HG03571 (cell line): ENCODE measurements at regions not wholly inside any gene's neighbourhood (a gene's known extent, or its start where the extent isn't known, plus 50 kb on each side); places are given as distances from the start of the nearest gene placed in this dataset.
"Not testable (repeated sequence)": the region's sequence is repeated elsewhere in the genome, so short reads cannot be mapped to it uniquely, and the experiment has no call there.

Experiments
- ATAC-seq: cut with Tn5 transposase; IDR thresholded peaks from one replicate; pipeline ENCODE4 v1.9.1; 2021; ENCODE audit not compliant: unreplicated experiment

GRCh38 chr22:22193923-22194322 is 50.7 kb upstream of the VPREB1 start:
- ATAC-seq, result no peak

- not testable (repeated sequence) for ATAC-seq
Observed at GRCh38 chr22:22193462-22193861, 51.1 kb upstream of the VPREB1 start.

GRCh38 chr22:22193006-22193405 is 51.6 kb upstream of the VPREB1 start:
- ATAC-seq, result not testable (repeated sequence)

- ATAC-seq, result not testable (repeated sequence)
Observed at GRCh38 chr22:22189796-22190195, 54.8 kb upstream of the VPREB1 start.

- not testable (repeated sequence) for ATAC-seq
Observed at GRCh38 chr22:22187863-22188262, 56.7 kb upstream of the VPREB1 start.

GRCh38 chr22:22187299-22187698 is 57.3 kb upstream of the VPREB1 start:
- ATAC-seq, result no peak

- ATAC-seq, result no peak
Observed at GRCh38 chr22:22185844-22186499, 58.6 kb upstream of the VPREB1 start.

GRCh38 chr22:22185217-22185616 is 59.4 kb upstream of the VPREB1 start:
- ATAC-seq, result no peak

- ATAC-seq, result no peak
Observed at GRCh38 chr22:22184277-22184807, 60.2 kb upstream of the VPREB1 start.

GRCh38 chr22:22182990-22183264 is 61.7 kb upstream of the VPREB1 start:
- ATAC-seq, result no peak

- no peak for ATAC-seq
Observed at GRCh38 chr22:22182218-22182989, 62.2 kb upstream of the VPREB1 start.

GRCh38 chr22:22181341-22181850 is 63.2 kb upstream of the VPREB1 start:
- no peak for ATAC-seq

- ATAC-seq, result no peak
Observed at GRCh38 chr22:22180738-22181285, 63.8 kb upstream of the VPREB1 start.

GRCh38 chr22:22179858-22180257 is 64.7 kb upstream of the VPREB1 start:
- ATAC-seq, result no peak

- ATAC-seq, result no peak
Observed at GRCh38 chr22:22178992-22179391, 65.6 kb upstream of the VPREB1 start.

GRCh38 chr22:22178355-22178965 is 66.1 kb upstream of the VPREB1 start:
- ATAC-seq, result no peak

GRCh38 chr22:22176929-22177616 is 67.5 kb upstream of the VPREB1 start:
- ATAC-seq, result no peak

- ATAC-seq, result not testable (repeated sequence)
Observed at GRCh38 chr22:22172896-22173628, 71.5 kb upstream of the VPREB1 start.

GRCh38 chr22:22171357-22172218 is 73.0 kb upstream of the VPREB1 start:
- no peak for ATAC-seq
